C4-2B (cell line): ENCODE measurements at regions not wholly inside any gene's neighbourhood (a gene's known extent, or its start where the extent isn't known, plus 50 kb on each side); places are given as distances from the start of the nearest gene placed in this dataset.
A peak's percentile ranks its signal among the peaks of the same experiment; 100 is the strongest.

Experiments used
- H3K27ac ChIP-seq: fragments of 450-650 bp; 2 replicates; pipeline ENCODE4 v1.5.1; 2017
- ZFX ChIP-seq: fragments of 450-650 bp; IDR thresholded peaks from 2 replicates; pipeline ENCODE4 v1.6.1; 2017
- TF ChIP-seq, protein P1 (sequence below): fragments of 450-650 bp; conservative IDR thresholded peaks from 2 replicates; pipeline ENCODE4 v1.5.1; 2017; ENCODE audit warnings: mild to moderate bottlenecking

DNA sequence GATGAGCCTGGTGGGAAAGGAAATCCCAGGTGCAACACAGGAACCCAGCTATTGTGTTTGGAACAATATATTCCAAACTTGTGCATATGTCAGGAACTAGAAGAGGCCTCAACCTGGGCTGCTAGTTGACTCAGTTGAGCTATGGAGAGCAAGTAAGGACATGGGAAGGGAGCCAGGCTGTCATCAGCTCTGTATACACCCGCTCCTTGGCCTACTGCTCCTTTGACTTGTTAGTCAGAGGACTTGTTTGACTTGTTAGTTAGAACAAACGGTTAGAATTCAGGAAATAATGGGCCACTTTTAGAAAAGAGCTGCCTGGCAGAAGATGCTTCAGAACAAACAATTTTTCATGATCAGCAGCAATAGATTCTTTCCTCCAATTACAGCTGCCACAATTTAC is 76.4 kb downstream of the CBLL2 start:
- no peak overlapping the region for H3K27ac ChIP-seq
- TF ChIP-seq, protein P1, sequence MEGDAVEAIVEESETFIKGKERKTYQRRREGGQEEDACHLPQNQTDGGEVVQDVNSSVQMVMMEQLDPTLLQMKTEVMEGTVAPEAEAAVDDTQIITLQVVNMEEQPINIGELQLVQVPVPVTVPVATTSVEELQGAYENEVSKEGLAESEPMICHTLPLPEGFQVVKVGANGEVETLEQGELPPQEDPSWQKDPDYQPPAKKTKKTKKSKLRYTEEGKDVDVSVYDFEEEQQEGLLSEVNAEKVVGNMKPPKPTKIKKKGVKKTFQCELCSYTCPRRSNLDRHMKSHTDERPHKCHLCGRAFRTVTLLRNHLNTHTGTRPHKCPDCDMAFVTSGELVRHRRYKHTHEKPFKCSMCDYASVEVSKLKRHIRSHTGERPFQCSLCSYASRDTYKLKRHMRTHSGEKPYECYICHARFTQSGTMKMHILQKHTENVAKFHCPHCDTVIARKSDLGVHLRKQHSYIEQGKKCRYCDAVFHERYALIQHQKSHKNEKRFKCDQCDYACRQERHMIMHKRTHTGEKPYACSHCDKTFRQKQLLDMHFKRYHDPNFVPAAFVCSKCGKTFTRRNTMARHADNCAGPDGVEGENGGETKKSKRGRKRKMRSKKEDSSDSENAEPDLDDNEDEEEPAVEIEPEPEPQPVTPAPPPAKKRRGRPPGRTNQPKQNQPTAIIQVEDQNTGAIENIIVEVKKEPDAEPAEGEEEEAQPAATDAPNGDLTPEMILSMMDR = no peak
- TF ChIP-seq ZFX = no peak

DNA sequence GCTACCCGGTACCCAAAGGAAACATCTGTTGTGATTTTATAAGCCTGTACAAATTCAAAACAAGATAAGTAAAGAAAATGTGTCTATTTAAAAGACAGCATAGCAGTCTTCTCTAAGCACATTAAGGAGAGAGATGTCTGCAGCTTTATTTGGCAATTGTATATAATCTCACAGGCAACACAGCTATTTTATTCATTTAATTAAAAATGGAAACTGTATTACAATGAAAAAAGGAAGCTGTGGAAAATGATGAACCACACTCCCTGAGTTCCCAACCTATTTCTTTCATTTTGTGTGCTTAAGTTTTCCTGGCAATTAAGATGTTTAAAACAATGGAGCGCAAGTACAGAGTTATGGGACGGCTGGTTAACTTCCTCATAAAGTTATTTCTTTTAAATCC is 78.4 kb downstream of the CBLL2 start:
- TF ChIP-seq ZFX = no peak
- TF ChIP-seq, protein P1 = no peak
- no peak overlapping the region for H3K27ac ChIP-seq

DNA sequence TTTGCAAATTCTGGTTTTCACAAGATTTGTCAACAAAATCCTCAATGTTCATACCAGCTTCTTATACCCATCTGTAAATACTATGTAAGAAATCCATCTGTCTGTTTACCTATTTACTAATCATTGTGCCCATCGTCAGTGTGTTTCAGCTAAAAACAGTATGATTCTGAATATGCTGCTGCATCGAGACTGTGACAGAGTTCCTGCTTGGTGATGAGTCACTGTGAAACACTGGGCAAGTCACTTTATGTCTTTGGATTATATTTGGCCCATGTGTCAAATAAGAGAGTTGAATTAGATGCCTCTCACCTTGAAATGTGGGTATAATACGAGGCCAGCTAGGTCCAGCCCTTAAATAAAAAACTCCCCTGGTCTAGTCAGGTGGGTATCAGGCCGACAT is 79.3 kb downstream of the CBLL2 start:
- H3K27ac ChIP-seq = no peak overlapping the region
- TF ChIP-seq, protein P1 = no peak
- no peak for TF ChIP-seq ZFX

DNA sequence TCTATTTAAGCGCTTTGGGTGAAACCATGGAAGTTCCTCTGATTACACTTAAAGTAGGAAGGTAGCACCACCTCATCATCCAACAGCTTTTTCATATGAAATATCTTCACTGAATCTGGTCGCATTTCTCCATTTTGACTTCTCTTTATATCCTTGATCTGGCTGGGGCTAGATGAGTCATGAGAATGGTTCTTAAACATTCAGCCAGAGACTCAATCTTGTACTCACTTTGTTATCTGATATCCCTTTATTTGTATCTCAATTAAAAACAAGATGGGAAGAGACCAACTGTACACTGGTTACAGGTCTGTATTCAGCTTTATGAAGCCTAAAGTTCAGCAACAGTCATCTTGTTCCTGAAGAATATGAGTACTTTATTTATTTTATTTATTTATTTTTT is 84.9 kb downstream of the CBLL2 start:
- TF ChIP-seq, protein P1 = no peak
- TF ChIP-seq ZFX = no peak
- no peak overlapping the region for H3K27ac ChIP-seq

DNA sequence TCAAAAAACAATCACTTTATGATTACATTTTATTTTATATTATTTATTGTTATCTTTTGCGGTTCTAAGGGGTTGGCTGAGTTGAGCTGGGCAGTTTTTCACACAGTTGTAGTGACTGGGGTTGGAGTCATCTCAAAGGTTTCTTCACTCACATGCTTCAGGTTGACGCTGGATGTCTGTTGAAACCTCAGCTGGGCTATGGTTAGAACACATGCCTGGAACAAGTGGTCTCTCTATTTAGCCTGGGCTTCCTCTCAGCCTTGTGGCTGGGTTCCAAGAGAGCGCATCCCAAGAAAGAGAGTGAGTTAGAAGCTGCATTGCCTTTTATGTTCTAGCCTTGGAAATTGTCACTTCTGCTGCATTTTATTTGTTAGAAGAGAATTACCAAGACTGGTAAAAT is 87.4 kb downstream of the CBLL2 start:
- H3K27ac ChIP-seq = no peak overlapping the region
- TF ChIP-seq ZFX = no peak

DNA sequence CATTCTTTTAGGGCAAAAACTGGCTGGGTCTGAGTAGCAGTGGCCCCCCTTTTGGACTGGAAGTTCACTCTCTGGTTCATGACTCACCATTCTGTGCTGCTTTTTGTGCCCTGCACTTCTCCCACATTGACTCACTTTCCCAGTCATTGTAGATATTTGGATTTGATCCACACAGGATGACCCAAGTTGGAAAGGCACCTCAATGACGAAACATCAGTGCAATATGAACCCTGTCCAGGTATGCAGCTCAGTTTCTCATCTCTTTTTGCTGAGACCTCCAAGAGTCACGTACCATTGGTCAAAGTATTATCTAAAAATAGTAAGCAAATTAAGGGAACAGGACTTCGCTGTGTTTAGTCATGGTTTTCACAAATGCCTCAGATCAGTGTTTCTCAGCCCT is 92.7 kb downstream of the CBLL2 start:
- no peak for TF ChIP-seq ZFX
- TF ChIP-seq, protein P1 = no peak
- no peak overlapping the region for H3K27ac ChIP-seq

DNA sequence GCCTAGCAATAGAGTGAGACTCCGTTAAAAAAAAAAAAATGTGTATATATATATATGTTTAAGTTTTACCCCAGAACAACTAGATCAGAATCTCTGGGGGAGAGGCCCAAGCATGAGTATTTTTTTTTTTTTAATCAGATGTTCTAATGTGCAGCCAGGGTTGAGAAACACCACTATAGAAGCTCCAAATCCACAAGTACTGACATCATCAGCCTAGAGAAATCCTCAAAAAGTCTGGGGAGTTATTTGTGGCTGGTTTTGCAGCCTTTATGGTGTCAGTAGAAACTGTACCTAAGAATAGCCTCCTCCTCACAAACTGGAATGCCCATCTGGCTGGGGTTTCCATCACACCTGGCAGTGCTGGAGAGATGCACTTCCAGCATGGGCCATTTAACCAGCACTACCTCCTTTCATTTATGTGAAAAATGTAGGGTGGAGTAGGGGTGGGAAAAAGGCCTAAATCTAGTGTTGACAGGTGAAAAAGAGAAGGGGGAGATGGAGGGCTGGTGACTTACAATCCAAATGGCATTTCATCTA is 93.5 kb downstream of the CBLL2 start:
- no peak overlapping the region for H3K27ac ChIP-seq
- no peak for TF ChIP-seq ZFX
- TF ChIP-seq, protein P1 = no peak

DNA sequence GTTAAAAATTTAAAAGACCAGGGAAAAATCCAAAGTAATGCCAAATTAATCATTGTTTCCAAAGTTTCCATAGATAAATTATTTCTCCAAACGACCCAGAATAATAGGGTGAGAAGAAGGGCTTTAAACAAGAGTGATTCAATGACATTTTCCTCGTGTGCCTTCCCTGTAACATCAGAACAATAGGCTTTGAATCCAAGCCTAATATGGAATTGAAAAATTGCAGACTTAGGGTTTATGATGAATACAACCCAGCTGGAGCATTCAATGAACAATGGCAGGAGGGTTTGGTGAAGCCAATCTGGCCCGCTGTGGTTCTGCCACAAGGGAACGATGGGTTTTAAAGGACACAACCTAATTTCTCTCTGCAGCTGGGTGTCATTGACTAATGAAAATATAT is 94.2 kb downstream of the CBLL2 start:
- H3K27ac ChIP-seq = peak overlapping the region; percentile 37; the same call in 1 of the 2 replicates

More for the DNA sequence above, 94.2 kb downstream of the CBLL2 start:
- TF ChIP-seq ZFX = no peak
- TF ChIP-seq, protein P1 = no peak
